ENCODE measurements at regions not wholly inside any gene's neighbourhood (a gene's known extent, or its start where the extent isn't known, plus 50 kb on each side); places are given as distances from the start of the nearest gene placed in this dataset.
"Not testable (repeated sequence)": the region's sequence is repeated elsewhere in the genome, so short reads cannot be mapped to it uniquely, and the experiment has no call there.

GRCh38 chr12:19988948-19989347 is 379.4 kb upstream of the PDE3A start:
- DNase-seq = no peak

- no peak for DNase-seq
Measured at GRCh38 chr12:19991146-19991545, 377.2 kb upstream of the PDE3A start.

- DNase-seq = no peak
Measured at GRCh38 chr12:19992311-19992710, 376.0 kb upstream of the PDE3A start.

GRCh38 chr12:19994968-19995367 is 373.4 kb upstream of the PDE3A start:
- DNase-seq = no peak

- no peak for DNase-seq
Measured at GRCh38 chr12:19997656-19998400, 370.5 kb upstream of the PDE3A start.

GRCh38 chr12:19998411-19998810 is 369.9 kb upstream of the PDE3A start:
- no peak for DNase-seq

GRCh38 chr12:19998961-19999804 is 369.2 kb upstream of the PDE3A start:
- DNase-seq = no peak

- no peak for DNase-seq
Measured at GRCh38 chr12:19999805-20000138, 368.6 kb upstream of the PDE3A start.

- no peak for DNase-seq
Measured at GRCh38 chr12:20000229-20000849, 368.0 kb upstream of the PDE3A start.

GRCh38 chr12:20003252-20003651 is 365.1 kb upstream of the PDE3A start:
- DNase-seq = no peak

- DNase-seq = no peak
Measured at GRCh38 chr12:20004952-20005351, 363.4 kb upstream of the PDE3A start.

- DNase-seq = no peak
Measured at GRCh38 chr12:20006871-20007730, 361.2 kb upstream of the PDE3A start.

GRCh38 chr12:20009965-20010364 is 358.4 kb upstream of the PDE3A start:
- not testable (repeated sequence) for DNase-seq

- no peak for DNase-seq
Measured at GRCh38 chr12:20011200-20011599, 357.1 kb upstream of the PDE3A start.

- DNase-seq = no peak
Measured at GRCh38 chr12:20017802-20018201, 350.5 kb upstream of the PDE3A start.

GRCh38 chr12:20018406-20018805 is 349.9 kb upstream of the PDE3A start:
- DNase-seq = no peak

GRCh38 chr12:20024194-20024593 is 344.1 kb upstream of the PDE3A start:
- peak; percentile 62 for DNase-seq

GRCh38 chr12:20028033-20028432 is 340.3 kb upstream of the PDE3A start:
- no peak for DNase-seq

- DNase-seq = no peak
Measured at GRCh38 chr12:20030826-20031225, 337.5 kb upstream of the PDE3A start.

- DNase-seq = no peak
Measured at GRCh38 chr12:20039562-20039961, 328.8 kb upstream of the PDE3A start.

GRCh38 chr12:20040184-20040583 is 328.2 kb upstream of the PDE3A start:
- no peak for DNase-seq

- DNase-seq = no peak
Measured at GRCh38 chr12:20040831-20041230, 327.5 kb upstream of the PDE3A start.
